SK-N-MC (cell line): ENCODE measurements at regions not wholly inside any gene's neighbourhood (a gene's known extent, or its start where the extent isn't known, plus 50 kb on each side); places are given as distances from the start of the nearest gene placed in this dataset.

ENCODE experiments used
- DNase-seq: peaks from one replicate; pipeline ENCODE4 v3.0.0-alpha.2; 2011; ENCODE audit warnings: low read depth, low spot score
- H3K27ac ChIP-seq: fragments of 200-600 bp; sonication (generic); 2 replicates; pipeline ENCODE4 v1.5.1; 2016; ENCODE audit warnings: mixed run types
- H3K36me3 ChIP-seq: fragments of 200-600 bp; sonication (generic); 2 replicates; pipeline ENCODE4 v1.6.1; 2017; ENCODE audit warnings: antibody characterized with exemption, low read length, mixed read lengths; ENCODE audit not compliant: insufficient read depth
- H3K4me3 ChIP-seq: fragments of 200-600 bp; sonication (generic); 2 replicates; pipeline ENCODE4 v1.5.1; 2016
- H3K9ac ChIP-seq: fragments of 200-600 bp; sonication (generic); 2 replicates; pipeline ENCODE4 v1.8.0; 2017; ENCODE audit warnings: mixed run types, mixed read lengths; ENCODE audit not compliant: insufficient read length
- H3K9me3 ChIP-seq: fragments of 200-600 bp; sonication (generic); 2 replicates; pipeline ENCODE4 v1.6.1; 2017; ENCODE audit warnings: low read depth, mild to moderate bottlenecking, antibody characterized with exemption, low read length, moderate library complexity, mixed read lengths
- EZH2 ChIP-seq: fragments of 200-600 bp; sonication (generic); IDR thresholded peaks from one replicate; pipeline ENCODE4 v1.6.1; 2017; ENCODE audit warnings: antibody characterized with exemption
- FOXP2 ChIP-seq: optimal IDR thresholded peaks from 2 replicates; pipeline ENCODE3; 2011; ENCODE audit warnings: mild to moderate bottlenecking, moderate library complexity; ENCODE audit not compliant: insufficient read depth; ENCODE audit errors: extremely low read length, control extremely low read depth
- POLR2AphosphoS5 ChIP-seq: IDR thresholded peaks from 2 replicates; pipeline ENCODE4 v1.6.1; 2012; ENCODE audit warnings: mild to moderate bottlenecking, low read depth, low read length, borderline replicate concordance

DNA sequence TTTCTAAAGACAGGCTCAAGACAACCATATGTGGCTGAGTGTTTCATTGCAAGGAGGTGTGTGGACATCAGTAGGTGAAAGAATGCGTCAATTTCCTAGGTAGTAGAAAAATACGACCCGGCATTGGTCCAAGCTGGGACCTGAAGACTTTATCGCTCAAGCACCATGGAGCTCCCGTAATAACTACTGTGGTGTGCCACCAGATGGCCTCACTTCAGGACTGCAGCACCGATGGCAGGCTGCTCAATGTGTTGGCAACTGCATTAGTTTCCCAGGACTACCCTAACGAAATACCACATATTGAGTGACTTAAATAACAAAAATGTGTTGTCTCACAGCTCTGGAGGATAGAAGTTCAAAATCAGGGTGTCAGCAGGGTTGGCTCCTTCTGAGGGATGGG, 72.4 kb upstream of the FAT3 start:
- no peak overlapping the region for H3K27ac ChIP-seq
- H3K36me3 ChIP-seq = no peaks in the 10 kb centered on the region
- H3K9ac ChIP-seq = no peak overlapping the region
- no peak overlapping the region for H3K4me3 ChIP-seq
- no peak for DNase-seq
- no peak for TF ChIP-seq EZH2
- TF ChIP-seq POLR2AphosphoS5 = no peak
- TF ChIP-seq FOXP2 = no peak
- H3K9me3 ChIP-seq = no peaks in the 10 kb centered on the region

DNA sequence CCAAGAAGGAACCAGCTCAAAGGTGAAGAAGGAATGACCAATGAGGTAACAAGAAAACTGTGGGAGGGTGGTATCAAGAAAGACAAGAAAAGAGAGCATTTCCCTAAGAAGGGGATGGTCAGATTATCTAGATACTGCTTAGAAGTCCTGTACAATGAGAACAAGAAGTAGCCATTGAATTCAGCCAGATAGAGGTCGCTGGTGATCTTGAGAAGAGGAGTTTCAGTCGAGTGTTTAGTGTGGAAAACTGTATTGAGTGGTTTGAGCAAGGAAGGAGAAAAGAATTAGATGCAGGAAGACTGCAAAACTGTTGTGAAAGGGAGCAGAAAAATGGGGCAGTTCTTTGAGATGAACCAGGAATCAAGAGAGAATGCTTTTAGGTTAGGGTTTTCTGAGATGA, 74.6 kb upstream of the FAT3 start:
- TF ChIP-seq POLR2AphosphoS5 = no peak
- TF ChIP-seq EZH2 = no peak
- no peak for TF ChIP-seq FOXP2
- no peak for DNase-seq
- no peaks in the 10 kb centered on the region for H3K36me3 ChIP-seq

DNA sequence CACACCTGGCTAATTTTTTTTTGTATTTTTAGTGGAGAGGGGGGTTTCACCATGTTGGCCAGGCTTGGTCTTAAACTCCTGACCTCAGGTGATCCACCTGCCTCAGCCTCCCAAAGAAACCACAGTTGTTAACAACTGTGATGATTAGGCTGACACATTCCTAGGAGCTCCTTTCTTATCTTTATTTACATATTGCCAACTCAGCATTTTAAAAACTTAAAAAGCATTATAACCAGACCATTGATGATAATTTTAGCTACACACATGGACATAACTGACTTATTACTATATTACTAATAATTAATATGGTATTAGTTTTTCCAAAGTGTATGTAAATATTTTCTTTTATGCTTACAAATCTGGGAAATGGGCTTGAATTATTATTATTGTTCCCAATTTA, 82.9 kb upstream of the FAT3 start:
- H3K4me3 ChIP-seq = no peak overlapping the region
- H3K9me3 ChIP-seq = no peaks in the 10 kb centered on the region
- no peak for TF ChIP-seq EZH2
- no peak for TF ChIP-seq FOXP2
- TF ChIP-seq POLR2AphosphoS5 = no peak
- H3K9ac ChIP-seq = no peak overlapping the region
- no peak overlapping the region for H3K27ac ChIP-seq
- H3K36me3 ChIP-seq = no peaks in the 10 kb centered on the region
- no peak for DNase-seq

More for the DNA sequence above, 74.6 kb upstream of the FAT3 start:
- Histone ChIP-seq H3K9me3 (no peaks in the 10 kb centered on the region), H3K4me3 (no peak overlapping the region), H3K27ac (no peak overlapping the region), H3K9ac (no peak overlapping the region)

DNA sequence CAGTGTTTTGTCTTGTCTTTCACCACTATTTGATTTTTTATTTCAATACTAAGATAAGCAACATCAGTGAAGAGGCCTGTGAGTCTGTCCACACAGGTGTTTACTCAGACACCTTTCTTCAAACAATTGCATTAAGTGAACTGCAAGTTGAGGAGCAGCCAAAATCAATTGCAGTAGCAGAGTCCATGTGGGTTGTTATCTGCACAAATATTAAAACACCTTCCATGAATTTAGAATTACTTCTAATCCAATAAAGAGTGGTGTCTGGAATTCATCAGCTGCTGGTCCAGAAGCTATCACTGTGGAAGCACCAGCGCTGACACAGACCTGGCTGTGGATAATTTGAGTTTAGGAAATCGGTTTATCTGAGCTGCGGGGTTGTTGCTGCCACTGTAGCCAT, 83.5 kb upstream of the FAT3 start:
- Histone ChIP-seq H3K4me3 (no peak overlapping the region), H3K9ac (no peak overlapping the region), H3K9me3 (no peaks in the 10 kb centered on the region), H3K36me3 (no peaks in the 10 kb centered on the region), H3K27ac (no peak overlapping the region)
- TF ChIP-seq EZH2 (no peak), FOXP2 (no peak), POLR2AphosphoS5 (no peak)
- DNase-seq = no peak

DNA sequence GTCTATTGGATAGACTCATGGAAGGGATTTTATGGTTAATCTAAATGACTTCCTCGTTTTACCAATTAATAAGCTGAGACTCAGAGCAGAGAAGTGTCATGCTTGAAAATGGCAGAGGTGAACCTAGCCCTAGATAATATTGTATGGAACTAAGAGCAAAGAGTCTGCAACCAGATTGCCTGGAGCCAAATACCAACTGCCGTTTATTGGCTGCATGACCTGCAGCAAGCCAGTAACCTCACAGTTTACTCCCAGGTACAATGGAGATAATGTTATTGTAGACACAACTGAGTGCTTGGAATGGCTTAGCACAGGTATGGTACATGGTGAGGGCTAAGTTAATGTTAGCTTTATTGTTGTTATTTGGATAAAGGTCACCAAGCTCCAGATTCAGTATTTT, 84.6 kb upstream of the FAT3 start:
- no peaks in the 10 kb centered on the region for H3K36me3 ChIP-seq
- DNase-seq = no peak
- no peaks in the 10 kb centered on the region for H3K9me3 ChIP-seq
- no peak overlapping the region for H3K9ac ChIP-seq
- no peak for TF ChIP-seq FOXP2
- TF ChIP-seq POLR2AphosphoS5 = no peak
- TF ChIP-seq EZH2 = no peak
- no peak overlapping the region for H3K27ac ChIP-seq
- H3K4me3 ChIP-seq = no peak overlapping the region

DNA sequence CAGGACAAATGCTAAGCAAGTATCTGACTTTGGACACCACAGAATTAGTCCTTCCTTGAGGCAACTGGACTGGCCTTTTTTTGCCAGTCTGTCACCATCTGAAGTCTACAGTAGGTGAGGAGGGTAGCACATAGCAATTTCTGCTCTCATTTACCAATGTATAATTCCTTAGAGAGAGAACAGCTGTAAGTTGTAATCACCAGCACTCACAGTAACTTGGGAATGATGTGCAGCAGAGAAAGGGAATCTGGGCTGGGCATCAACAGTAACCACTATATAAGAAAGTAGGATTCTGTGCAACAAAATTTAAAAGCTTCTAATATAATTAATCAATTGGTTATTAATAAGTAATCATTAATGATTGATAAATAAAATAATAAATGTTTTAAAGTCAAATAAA, 86.3 kb upstream of the FAT3 start:
- DNase-seq = no peak
- no peaks in the 10 kb centered on the region for H3K9me3 ChIP-seq
- TF ChIP-seq EZH2 (no peak), POLR2AphosphoS5 (no peak), FOXP2 (no peak)
- no peak overlapping the region for H3K9ac ChIP-seq
- no peak overlapping the region for H3K27ac ChIP-seq
- no peak overlapping the region for H3K4me3 ChIP-seq
- H3K36me3 ChIP-seq = no peaks in the 10 kb centered on the region

DNA sequence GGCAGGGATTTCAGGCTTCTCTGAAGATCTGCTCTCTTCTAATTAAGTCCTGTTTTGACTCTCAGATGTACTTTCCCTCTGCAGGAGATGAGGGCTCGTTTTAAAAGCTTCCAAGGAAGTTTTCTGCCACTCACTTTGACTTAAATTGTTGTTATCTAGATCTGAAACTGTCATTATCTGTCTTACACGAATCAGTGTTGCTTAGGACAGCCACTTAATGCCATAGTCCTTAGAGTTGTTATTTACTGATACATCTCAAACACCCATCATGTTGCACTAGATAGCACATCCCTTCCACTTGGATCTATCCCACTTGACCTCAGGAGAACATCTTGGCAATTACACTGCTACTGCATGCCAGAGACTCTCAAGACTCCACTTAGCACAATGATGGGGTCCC, 86.9 kb upstream of the FAT3 start:
- Histone ChIP-seq H3K9ac (no peak overlapping the region), H3K27ac (no peak overlapping the region), H3K9me3 (no peaks in the 10 kb centered on the region), H3K4me3 (no peak overlapping the region), H3K36me3 (no peaks in the 10 kb centered on the region)
- no peak for DNase-seq
- TF ChIP-seq POLR2AphosphoS5 (no peak), EZH2 (no peak), FOXP2 (no peak)

DNA sequence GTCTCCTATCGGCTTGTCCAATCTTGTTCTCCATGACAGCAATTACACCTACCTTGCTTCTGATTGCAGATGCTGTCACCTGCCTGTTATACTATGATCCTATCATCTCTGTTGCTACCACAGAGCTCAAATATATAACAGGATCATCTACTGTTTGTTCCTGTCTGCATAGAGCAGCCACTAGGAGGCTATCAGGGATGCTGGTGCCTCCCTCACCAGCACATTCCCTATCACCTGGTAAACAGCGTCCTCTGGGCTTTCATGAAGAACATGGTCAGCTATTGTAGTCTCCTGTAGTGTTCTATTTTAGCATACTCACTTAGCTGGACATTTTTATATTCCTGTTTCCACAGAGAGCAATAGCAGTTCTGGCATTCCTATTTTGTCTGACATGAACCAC, 87.8 kb upstream of the FAT3 start:
- Histone ChIP-seq H3K36me3 (no peaks in the 10 kb centered on the region), H3K9me3 (no peaks in the 10 kb centered on the region), H3K9ac (no peak overlapping the region), H3K4me3 (no peak overlapping the region), H3K27ac (no peak overlapping the region)
- TF ChIP-seq POLR2AphosphoS5 (no peak), FOXP2 (no peak), EZH2 (no peak)
- DNase-seq = no peak

DNA sequence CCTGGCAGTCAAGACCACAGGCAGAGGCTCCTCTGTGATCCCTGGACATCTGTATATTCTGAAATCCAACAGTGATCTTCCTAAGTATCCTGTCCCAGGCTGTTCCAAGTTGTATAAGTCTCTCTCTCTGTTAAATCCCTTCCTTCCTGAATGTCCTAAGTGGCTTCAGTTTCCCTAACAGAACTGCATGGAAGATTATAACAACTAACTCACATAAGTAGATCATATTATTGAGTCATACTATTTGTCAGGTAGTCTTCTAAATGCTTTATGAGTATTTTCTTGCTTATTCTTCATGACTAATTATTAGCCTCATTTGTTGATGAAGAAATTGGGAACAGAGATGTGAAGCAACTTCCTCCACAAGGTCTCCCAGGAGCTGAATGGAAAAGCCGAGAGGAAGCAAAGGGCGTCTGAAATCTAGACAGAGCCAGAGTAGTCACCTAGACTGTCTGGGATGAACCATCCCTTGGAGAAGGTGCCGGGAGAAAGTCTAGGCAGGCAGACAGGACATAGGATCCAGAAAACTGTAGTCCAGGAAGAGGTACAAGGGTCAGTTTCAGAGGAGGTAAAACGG, 93.2 kb upstream of the FAT3 start:
- no peak overlapping the region for H3K4me3 ChIP-seq
- no peak for DNase-seq
- H3K9ac ChIP-seq = no peak overlapping the region
- no peak overlapping the region for H3K27ac ChIP-seq
- no peaks in the 10 kb centered on the region for H3K36me3 ChIP-seq
- TF ChIP-seq POLR2AphosphoS5 (no peak), FOXP2 (no peak), EZH2 (no peak)
- no peaks in the 10 kb centered on the region for H3K9me3 ChIP-seq

DNA sequence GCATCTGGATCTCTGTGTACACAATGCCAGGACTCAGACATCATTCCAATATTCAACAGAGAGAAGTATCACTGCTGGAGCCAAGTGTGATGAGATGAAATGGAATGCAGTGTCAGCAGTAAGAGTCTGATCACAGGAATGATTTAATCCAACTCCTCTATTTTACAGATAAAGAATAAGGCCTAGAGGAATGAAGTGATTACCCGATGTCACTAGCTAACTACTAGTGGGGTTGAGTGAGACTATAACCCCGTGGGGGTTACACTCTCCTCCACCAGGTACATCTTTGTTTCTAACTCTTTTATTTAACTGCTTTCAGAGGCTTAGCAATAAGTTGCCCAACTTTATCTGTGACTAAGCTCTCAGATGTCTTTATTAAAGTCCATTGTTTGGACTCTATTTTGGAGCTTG, 94.2 kb upstream of the FAT3 start:
- H3K9ac ChIP-seq = no peak overlapping the region
- no peaks in the 10 kb centered on the region for H3K36me3 ChIP-seq
- no peak for DNase-seq
- no peaks in the 10 kb centered on the region for H3K9me3 ChIP-seq
- no peak overlapping the region for H3K27ac ChIP-seq
- TF ChIP-seq FOXP2 (no peak), POLR2AphosphoS5 (no peak), EZH2 (no peak)
- H3K4me3 ChIP-seq = no peak overlapping the region
